WERI-Rb-1 (cell line): ENCODE measurements at regions not wholly inside any gene's neighbourhood (a gene's known extent, or its start where the extent isn't known, plus 50 kb on each side); places are given as distances from the start of the nearest gene placed in this dataset.

Experiments
- DNase-seq: peaks from one replicate; pipeline ENCODE4 v3.0.0-alpha.2; 2020
- H3K27ac ChIP-seq: fragments of 250-450 bp; sonication (Bioruptor Pico); 2 replicates; pipeline ENCODE4 v1.5.1; 2020; ENCODE audit warnings: mild to moderate bottlenecking, moderate library complexity
- H3K27me3 ChIP-seq: fragments of 250-450 bp; sonication (Bioruptor Pico); 2 replicates; pipeline ENCODE4 v1.5.1; 2021; ENCODE audit warnings: mild to moderate bottlenecking, low read depth, moderate library complexity; ENCODE audit not compliant: insufficient read depth, severe bottlenecking
- H3K36me3 ChIP-seq: fragments of 250-450 bp; sonication (Bioruptor Pico); 2 replicates; pipeline ENCODE4 v1.5.1; 2020; ENCODE audit warnings: mild to moderate bottlenecking, moderate library complexity
- H3K4me3 ChIP-seq: 2 replicates; pipeline ENCODE4 v1.5.1; 2011; ENCODE audit warnings: low read depth, mild to moderate bottlenecking, control low read depth, low read length
- H3K9me3 ChIP-seq: fragments of 250-450 bp; sonication (Bioruptor Pico); 2 replicates; pipeline ENCODE4 v1.5.1; 2021; ENCODE audit warnings: mild to moderate bottlenecking, moderate library complexity; ENCODE audit not compliant: severe bottlenecking
- TF ChIP-seq, protein P1 (sequence below): IDR thresholded peaks from 2 replicates; pipeline ENCODE4 v1.5.1; 2011; ENCODE audit warnings: low read depth, mild to moderate bottlenecking, control low read depth, inconsistent platforms, low read length

DNA sequence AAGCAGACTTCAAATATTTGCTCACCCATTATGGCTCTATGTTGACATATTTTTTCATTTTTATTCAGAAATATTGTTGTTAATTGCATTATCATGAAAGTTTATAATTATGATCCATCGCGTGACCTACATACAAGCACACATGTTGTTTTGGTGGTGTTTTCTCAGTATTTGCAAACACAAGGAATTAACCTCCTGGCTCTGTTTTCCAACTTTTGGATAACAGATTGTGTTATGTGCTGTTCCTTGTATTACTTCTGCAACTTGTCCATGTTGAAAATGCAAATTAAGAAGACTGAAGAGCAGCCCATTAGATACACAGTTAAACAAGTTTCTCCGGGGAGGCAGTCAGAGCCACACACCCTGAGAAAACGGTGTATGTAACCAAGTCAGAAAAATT, 201.2 kb downstream of the SEC23A start:
- Histone ChIP-seq H3K9me3 (no peaks in the 10 kb centered on the region), H3K4me3 (no peak overlapping the region), H3K27ac (no peak overlapping the region), H3K27me3 (peaks cover 62% of the 10 kb centered on the region), H3K36me3 (no peaks in the 10 kb centered on the region)
- DNase-seq, result no peak
- TF ChIP-seq, protein P1, sequence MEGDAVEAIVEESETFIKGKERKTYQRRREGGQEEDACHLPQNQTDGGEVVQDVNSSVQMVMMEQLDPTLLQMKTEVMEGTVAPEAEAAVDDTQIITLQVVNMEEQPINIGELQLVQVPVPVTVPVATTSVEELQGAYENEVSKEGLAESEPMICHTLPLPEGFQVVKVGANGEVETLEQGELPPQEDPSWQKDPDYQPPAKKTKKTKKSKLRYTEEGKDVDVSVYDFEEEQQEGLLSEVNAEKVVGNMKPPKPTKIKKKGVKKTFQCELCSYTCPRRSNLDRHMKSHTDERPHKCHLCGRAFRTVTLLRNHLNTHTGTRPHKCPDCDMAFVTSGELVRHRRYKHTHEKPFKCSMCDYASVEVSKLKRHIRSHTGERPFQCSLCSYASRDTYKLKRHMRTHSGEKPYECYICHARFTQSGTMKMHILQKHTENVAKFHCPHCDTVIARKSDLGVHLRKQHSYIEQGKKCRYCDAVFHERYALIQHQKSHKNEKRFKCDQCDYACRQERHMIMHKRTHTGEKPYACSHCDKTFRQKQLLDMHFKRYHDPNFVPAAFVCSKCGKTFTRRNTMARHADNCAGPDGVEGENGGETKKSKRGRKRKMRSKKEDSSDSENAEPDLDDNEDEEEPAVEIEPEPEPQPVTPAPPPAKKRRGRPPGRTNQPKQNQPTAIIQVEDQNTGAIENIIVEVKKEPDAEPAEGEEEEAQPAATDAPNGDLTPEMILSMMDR, result no peak

DNA sequence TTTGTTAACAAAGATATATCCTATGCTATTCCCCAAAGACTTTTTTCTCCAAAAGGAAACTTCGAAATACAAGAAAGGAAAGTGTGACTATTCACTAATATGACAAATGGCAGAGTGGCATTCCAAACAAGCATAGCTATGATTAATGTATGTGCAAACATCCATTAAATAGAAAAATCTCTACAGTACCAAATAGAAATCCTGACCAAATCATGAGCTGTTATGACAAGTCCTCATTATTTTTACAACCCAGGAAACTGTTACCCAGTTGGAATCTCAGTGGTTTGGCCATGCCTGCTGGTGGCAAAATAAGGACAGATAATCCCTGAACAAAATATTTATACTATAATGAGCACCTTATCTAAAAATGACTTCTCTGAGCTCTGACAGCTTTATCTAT, 202.1 kb downstream of the SEC23A start:
- TF ChIP-seq, protein P1, result no peak
- no peaks in the 10 kb centered on the region for H3K9me3 ChIP-seq
- H3K27me3 ChIP-seq, result peaks cover 65% of the 10 kb centered on the region
- no peak overlapping the region for H3K4me3 ChIP-seq
- no peaks in the 10 kb centered on the region for H3K36me3 ChIP-seq
- DNase-seq, result no peak
- no peak overlapping the region for H3K27ac ChIP-seq

DNA sequence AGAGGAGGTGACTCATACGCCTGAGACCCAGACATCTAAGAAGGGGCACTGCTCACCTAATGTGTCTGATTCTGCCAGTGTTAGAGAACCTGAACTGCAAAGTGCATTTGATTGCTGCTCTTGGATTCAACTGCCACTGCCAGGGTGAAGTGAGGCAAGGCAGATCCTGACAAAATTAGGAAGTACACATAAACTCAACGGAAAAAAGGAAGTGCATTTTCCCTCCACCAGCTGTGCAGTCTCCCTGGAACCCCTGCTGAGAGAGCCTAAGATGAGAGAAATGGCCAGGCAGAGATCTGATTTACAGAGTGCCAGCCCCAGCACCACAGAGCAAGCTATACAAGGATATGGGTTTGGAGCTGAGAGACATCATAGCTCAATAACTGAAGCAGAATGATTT, 215.3 kb downstream of the SEC23A start:
- TF ChIP-seq, protein P1, result no peak
- no peaks in the 10 kb centered on the region for H3K36me3 ChIP-seq
- no peaks in the 10 kb centered on the region for H3K9me3 ChIP-seq
- H3K27me3 ChIP-seq, result peaks cover 41% of the 10 kb centered on the region
- no peak overlapping the region for H3K4me3 ChIP-seq
- no peak overlapping the region for H3K27ac ChIP-seq
- DNase-seq, result no peak

DNA sequence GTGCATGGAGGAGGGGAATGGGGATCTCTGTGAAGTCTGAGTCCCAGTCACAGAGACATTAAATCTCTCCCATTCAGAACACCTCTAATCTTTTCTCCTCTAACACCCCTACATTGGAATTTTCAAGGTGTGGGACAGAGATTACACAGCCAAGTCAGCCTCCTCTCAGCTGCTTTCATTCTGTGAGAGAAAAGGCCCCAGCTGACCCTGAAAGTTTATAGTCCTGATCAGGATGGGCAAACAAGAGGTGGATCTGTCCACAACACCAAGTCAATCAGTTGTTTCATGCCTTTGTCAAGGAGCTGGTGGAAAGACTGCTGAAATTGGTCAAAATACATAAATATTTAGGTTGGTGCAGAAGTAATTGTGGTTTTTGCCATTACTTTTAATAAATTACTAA, 218.9 kb downstream of the SEC23A start:
- DNase-seq, result no peak
- TF ChIP-seq, protein P1, result no peak
- no peaks in the 10 kb centered on the region for H3K36me3 ChIP-seq
- H3K4me3 ChIP-seq, result no peak overlapping the region
- H3K27ac ChIP-seq, result no peak overlapping the region
- no peaks in the 10 kb centered on the region for H3K9me3 ChIP-seq
- H3K27me3 ChIP-seq, result peaks cover 54% of the 10 kb centered on the region

DNA sequence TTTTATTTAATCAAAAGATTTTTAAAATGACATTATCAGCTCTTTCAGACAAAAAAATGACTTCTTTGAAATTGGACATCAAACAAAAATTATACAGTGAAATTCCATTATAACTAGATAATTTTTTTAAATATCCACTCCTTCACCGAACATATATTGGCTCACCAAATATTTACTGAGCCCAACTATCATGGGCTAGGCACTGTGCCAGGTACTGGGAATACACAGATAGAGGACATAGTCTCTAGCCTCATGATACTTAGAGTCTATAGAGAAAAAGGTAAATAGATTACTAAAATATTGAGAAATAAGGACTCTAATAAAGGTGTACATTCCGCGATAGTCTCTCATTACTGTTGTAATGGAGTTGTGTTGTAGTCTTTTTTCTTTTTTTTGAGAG, 219.9 kb downstream of the SEC23A start:
- DNase-seq, result no peak
- no peak overlapping the region for H3K27ac ChIP-seq

DNA sequence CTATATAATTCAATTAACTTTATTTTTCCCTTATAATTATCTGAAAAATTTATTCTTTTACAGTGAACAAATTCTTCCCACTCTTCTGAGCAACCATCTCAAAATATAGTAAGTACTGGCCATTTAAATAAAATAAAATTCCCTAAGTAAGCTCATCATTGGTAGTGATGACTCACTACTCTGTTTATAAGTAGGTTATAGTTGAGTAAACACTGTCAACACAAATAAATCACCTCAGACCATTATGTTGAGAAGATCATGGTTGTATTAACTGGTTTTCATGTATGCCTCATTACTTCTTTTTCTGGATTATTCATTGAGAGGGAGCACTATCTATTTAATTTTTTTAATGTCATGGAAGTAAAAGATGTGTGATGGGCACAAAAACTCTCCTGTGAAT, 220.5 kb downstream of the SEC23A start:
- no peaks in the 10 kb centered on the region for H3K36me3 ChIP-seq
- H3K9me3 ChIP-seq, result no peaks in the 10 kb centered on the region
- no peak overlapping the region for H3K27ac ChIP-seq
- H3K27me3 ChIP-seq, result peaks cover 57% of the 10 kb centered on the region
- DNase-seq, result no peak
- TF ChIP-seq, protein P1, result no peak
- H3K4me3 ChIP-seq, result no peak overlapping the region

More for the DNA sequence above, 219.9 kb downstream of the SEC23A start:
- TF ChIP-seq, protein P1, result no peak
- H3K4me3 ChIP-seq, result no peak overlapping the region
- no peaks in the 10 kb centered on the region for H3K9me3 ChIP-seq
- H3K36me3 ChIP-seq, result no peaks in the 10 kb centered on the region
- H3K27me3 ChIP-seq, result peaks cover 55% of the 10 kb centered on the region
